HG02970 (cell line): ENCODE measurements at regions not wholly inside any gene's neighbourhood (a gene's known extent, or its start where the extent isn't known, plus 50 kb on each side); places are given as distances from the start of the nearest gene placed in this dataset.
"Not testable (repeated sequence)": the region's sequence is repeated elsewhere in the genome, so short reads cannot be mapped to it uniquely, and the experiment has no call there.

Source experiments
- ATAC-seq: cut with Tn5 transposase; IDR thresholded peaks from one replicate; pipeline ENCODE4 v1.9.1; 2021; ENCODE audit warnings: mild to moderate bottlenecking, moderate library complexity, moderate number of reproducible peaks; ENCODE audit not compliant: unreplicated experiment, low FRiP score

DNA sequence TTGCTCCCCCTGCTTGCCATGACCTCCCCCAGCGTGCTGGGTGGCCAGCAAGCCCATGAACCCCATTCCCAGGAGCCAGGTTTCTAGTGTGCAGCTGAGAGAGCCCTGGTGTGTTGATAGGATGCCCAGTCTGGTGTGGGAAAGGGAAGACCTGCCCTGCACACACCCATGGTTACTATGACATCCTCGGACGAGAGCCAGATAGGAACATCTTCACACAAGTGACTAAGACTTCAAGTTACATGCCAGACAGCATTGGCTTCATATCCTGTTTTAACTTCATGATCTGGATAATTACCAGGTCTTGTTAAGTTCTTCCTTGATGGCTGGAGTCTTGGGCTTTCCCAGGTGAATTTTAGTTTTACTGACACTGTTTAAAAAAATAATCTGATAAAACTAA is 196.6 kb upstream of the EGLN3 start:
- ATAC-seq = no peak

DNA sequence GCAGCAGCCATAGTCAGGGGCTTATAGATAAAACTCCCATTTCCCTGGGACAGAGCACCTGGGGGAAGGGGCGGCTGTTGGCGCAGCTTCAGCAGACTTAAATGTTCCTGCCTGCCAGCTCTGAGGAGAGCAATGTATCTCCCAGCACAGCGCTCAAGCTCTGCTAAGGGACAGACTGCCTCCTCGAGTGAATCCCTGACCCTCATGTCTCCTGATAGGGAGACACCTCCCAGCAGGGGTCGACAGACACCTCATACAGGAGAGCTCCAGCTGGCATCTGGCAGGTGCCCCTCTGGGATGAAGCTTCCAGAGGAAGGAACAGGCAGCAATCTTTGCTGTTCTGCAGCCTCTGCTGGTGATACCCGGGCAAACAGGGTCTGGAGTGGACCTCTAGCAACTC is 189.3 kb upstream of the EGLN3 start:
- not testable (repeated sequence) for ATAC-seq

DNA sequence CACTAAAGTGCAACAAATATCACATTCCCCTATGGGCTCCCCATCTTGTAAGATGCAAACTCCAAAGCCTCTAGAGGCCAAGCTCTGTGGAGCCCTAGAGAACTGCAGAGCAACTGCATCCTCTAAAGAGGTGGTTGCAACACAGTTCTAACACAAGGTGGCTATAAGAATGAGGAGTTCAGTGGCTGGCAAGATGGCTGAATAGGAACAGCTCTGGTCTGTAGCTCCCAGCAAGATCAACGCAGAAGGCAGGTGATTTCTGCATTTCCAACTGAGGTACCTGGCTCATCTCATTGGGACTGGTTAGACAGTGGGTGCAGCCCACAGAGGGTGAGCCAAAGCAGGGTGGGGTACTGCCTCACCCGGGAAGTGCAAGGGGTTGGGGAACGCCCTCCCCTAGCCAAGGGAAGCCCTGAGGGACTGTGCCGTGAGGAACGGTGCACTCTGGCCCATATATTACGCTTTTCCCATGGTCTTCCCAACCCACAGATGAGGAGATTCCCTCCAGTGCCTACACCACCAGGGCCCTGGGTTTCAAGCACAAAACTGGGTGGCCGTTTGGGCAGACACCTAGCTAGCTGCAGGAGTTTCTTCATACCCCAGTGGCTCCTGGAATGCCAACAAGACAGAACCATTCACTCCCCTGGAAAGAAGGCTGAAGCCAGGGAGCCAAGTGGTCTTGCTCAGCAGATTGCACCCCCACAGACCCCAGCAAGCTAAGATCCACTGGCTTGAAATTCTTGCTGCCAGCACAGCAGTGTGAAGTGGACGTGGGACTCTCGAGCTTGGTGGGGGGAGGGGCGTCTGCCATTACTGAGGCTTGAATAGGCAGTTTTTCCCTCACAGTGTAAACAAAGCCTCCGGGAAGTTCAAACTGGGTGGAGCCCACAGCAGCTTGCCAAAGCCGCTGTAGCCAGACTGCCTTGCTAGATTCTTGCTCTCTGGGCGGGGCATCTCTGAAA is 188.6 kb upstream of the EGLN3 start:
- ATAC-seq = not testable (repeated sequence)

DNA sequence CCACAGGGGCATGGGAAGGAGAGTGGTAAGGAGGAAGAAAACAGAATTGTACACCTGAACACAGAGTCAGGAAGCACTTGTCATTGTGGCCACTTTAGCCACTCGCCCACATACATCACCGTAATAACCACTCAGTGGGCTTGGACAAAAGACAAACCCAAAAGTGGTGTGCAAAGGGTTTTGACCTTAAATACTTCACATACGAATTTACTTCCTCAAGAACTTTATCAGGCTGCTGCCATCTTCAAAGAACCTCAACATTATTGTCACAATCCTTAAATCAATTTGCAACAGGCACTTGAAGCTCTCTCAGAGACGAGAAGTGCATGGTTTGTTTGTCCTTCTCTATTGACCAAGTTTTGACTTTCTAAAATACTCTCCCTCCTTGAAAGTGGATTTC is 187.3 kb upstream of the EGLN3 start:
- ATAC-seq = no peak

DNA sequence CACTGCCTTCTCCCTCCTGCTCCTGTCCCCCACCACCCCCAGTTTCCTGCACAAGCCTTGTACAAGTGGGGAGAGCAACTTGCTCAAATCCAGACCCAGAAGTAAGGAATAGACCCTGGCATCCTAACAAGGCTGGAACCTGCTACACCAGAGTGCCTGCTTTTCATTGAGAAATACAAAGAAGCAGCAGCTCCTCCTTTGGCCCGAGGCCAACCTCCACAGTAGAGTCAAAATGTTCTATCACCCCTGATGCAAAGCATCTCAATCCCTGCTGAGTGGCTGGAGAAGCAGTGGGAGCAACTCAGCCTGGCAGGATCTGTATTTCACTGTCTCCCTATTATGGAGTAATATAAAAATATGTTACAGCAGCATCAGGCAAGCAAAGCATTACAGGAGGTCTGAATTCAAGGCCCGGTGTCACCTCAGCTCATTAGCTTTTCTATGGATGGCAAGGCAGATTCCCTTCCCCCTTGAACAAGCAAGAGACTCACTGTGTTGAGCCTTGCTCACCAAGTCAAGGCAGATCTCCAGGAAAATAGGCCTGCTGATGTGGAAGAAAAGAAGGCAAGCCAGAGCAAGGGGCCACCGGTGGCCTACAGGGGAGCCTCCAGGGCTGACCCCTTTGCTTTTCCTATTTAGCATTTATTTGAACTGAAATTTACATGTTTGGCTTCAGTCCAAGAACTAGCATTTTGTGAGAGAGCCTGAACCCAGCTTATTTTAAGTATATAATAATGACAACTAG is 186.3 kb upstream of the EGLN3 start:
- no peak for ATAC-seq

DNA sequence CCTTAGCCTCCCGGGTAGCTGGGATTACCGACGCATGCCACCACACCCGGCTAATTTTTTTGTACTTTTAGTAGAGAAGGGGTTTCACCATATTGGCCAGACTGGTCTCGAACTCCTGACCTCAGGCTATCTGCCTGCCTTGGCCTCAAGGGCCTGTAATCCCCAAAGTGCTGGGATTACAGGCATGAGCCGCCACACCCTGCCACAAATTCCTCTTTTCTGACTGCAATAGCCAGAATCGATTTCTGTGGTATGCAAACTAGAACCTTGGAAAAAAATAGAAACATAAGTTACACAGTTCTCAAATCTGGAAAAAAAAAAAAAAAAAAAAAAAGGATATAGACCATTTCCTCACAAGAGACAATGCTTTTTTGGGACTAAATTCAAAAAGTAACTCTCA is 184.6 kb upstream of the EGLN3 start:
- no peak for ATAC-seq

DNA sequence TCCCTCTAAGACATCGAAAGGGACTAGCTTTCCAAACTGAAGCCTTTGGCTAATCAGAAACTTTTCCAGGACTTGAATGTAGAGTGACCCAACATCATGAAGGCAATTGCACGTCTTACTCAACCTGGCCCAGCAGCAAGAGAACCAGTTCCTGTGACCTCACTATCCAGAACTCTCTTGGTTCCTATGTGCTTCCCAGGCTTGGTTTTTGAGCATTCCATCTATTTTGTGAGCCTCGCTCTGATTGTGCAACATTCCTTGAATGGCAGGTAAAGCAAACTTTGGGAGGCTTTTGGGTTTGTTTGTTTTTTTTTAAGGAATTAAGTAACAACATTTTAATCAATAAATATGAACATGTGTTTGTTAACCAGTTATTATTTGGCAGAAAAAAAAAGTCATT is 183.6 kb upstream of the EGLN3 start:
- no peak for ATAC-seq

DNA sequence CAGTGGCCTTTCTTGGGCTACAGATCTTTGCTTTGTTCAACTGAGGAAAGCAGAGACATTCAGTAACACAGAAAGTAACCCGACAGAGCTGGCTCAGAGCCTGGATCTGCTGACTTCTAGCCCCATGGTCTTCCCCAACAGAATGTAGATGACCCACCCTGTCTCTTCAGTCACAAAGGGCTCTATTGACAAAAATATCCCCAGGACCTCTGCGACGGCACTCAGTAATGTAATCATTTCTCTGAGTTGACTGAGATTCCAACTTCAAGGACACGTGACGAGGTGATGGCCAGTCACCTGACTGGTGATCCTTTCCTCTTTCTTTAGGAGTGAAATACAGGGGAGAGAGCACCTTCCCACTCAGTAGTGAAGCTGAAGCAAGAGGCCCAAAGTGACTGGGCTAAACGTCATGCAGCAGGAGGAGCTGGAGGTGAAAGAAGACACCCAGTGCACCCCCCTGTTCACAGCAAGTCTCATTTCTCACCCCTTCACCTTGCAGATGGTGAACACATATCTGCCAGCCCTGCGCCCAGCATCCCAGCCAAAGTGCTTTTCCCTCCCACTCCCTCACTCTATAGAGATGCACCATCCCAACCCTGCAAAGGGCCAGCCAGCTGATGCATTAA is 179.2 kb upstream of the EGLN3 start:
- no peak for ATAC-seq

DNA sequence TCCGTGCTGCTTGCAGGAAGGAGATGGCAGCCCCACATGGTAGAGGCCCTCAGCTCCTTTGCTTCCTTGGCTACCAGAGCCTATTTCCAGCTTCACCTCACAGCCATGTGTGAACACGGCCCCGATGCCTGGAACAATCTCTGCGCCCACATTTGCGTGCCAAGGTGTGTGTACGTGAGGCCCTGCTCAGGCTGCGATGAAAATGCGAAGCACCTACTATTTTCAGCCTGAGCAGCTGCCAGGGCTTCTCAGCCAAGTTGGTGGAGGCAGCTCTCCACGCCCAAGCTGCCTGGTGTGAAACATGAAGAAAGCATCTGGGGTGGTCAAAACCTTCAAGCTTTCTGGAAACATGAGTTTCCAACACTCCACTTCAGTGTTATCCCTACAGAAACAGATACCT is 177.8 kb upstream of the EGLN3 start:
- no peak for ATAC-seq

DNA sequence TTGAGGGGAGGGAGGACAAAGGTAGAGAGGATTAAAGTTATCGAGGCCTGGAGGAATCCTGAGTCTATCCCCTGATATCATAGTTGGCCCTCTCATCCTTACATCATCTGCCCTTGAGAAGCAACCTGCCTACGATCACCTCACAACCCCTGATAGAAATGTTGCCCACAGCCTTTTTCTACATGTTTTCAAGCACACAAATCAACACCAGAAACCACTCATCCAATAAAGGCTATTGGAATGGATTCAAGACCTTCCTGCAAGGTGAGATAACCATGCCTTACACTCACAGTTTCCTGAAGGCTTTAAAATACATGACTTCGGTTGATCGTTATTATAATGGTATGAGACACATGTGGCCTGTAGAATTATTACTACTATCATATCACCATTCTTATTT is 175.7 kb upstream of the EGLN3 start:
- no peak for ATAC-seq

DNA sequence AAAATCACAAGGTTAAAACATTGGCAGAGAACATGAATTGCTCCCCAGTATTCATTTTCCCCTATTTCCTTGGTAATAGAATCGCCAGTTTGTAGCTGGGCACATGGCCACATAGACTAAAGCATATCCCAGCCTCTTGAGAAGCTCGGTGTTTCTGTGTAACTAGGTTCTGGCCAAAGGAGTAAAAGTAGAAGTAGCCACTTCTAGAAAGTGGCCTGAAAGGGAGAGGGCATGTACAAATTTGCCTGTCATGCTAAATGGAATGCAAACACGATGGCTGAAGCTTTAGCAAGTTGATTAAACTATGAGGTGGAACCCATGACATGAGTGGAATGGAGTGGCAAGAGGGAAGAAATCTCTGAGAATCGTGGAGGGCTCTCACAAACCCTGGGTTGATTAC is 173.7 kb upstream of the EGLN3 start:
- no peak for ATAC-seq

DNA sequence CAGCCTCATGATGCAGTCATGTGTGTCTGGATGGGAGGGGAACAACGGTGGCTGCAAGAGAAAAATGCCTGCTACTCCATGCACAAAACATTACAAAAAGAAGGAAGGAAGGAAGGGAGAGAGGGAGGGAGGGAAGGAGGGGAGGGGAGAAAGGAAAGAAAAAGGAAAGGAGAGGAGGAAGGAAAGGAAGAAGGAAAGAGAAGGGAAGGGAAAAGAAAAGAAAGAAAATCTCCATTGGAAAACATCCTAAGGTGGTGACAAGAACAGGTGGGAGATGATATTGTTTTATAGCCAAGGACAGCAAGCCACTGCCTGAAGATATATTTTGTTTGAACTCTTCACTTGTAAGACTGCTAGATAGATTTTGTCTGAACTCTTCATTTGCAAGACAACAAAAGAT is 171.8 kb upstream of the EGLN3 start:
- no peak for ATAC-seq

DNA sequence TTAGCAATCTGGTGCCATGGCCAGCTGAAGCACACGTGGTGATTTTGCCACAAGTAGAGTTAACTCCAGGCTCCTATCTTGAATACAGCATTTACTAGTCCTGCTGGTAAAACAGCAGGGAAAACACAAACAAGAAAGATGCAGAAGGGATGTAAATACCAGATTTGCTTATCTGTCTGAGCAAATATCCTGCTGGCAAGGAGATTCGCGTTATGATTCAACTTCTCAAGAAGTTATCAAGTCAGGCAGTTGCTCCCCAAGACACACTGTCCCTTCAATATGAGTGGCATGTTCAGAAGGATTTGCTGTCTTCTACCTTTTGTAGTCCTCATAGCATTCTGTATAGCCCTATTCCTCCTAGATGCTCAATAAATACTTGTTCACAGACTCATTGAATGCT is 171.2 kb upstream of the EGLN3 start:
- no peak for ATAC-seq

DNA sequence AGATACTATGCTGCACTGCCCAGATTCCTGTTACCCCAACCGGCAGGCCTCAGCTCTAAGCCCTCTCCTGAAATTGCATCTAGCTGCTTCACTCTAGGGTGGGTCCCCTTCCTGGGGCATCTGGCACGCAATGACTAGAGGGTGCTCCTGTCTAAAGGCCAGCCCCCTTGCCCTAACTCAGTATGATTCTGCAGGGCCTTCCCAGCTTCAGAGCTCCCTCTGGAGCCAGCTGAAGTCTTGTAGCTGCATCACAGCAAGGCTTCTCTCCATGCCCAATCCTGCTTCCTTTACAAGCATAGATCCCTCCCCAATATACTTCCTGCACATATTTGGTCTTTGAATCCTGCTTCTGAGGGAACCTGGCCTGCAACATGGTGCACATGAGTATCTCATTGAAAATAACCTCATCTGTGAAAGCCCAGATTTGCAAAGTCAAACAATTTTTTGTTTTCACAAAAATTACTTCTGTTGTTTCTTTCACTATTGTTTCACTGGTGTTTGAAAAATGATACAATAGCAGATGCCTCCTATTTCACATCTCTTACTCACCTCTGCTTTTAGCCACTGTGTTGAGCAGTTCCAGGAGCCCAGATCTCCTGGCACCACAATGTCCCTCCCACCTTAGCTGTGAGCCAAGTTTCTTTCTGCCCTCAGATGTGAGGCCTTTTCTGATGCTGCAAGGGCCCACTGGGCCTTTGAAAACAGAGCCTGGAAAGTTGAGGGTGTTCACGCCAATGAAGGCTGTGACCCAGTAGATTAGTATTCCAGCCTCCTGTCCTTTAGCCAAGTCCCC is 169.5 kb upstream of the EGLN3 start:
- no peak for ATAC-seq

DNA sequence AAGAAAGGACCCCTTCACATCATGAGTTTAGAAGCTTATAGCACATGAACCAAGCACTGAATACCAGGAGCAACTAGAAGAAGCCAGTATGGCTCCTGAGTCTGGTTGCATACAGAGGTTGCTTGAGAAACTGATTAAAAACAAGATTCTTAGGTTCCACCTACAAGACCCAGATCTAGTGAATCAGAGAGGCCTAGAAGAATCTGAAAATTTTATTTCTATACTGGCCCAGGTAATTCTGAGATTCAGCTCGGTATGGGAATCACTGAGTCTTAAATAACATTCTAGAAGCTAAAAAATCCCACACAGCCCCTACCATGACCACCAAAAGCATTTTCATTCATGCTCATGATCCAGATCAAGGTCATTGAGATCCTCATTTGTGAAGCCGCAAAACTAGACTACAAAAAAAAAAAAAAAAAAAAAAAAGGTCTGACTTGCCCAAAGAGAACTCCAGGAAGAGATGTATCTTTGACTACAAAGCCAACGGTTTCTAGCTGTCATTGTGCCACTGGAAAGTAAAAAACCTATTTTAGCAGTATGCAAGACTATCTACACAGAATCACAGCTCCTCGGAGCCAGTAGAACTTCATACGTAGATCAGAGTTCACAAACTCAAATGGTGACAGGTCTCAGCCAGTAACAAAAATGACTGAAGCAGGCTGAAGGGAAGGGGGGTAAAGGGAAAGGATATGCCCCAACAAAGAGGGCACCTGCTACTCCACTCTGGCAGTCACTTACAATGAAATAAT is 168.4 kb upstream of the EGLN3 start:
- ATAC-seq = no peak

DNA sequence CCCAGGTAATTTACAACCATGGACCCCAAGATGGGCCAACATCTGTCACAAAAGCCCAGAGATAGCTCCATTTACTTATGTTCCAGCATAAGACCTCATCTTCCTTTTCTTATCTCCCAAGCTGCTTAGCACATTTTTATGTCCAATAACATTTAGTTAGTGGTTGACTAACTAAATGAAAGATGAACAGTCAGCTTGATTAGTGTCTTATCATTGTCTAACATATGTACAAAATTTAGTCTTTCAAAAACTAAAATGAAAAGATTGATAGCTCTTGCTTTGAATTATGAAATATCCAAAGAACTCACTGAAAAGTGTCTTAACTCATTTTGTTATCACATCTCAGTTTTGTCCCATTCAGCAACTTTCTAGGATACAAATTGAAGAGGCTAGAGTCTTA is 163.1 kb upstream of the EGLN3 start:
- no peak for ATAC-seq

DNA sequence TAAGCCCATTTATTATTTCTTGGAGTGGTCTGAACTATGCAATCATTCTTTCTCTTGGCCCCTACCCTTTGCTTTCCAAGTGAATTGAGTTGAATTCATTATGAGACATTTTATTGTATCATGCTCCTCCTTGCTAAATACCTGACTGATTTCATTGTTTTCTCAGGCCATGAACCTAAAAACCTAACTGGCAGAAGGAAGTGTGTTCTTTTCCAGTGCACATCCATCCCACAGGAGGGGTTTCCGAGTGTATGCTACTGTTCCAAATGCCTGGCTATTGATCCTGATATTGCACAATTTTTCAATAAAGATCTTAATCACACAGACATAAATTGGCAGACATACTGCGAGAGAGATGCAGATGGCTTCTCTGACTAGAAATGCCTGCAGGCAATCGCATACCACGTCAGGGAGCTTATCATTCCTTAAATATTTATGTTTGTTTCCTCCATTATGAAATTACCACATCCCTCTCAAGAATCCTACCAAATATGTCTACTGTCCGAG is 162.2 kb upstream of the EGLN3 start:
- ATAC-seq = no peak

DNA sequence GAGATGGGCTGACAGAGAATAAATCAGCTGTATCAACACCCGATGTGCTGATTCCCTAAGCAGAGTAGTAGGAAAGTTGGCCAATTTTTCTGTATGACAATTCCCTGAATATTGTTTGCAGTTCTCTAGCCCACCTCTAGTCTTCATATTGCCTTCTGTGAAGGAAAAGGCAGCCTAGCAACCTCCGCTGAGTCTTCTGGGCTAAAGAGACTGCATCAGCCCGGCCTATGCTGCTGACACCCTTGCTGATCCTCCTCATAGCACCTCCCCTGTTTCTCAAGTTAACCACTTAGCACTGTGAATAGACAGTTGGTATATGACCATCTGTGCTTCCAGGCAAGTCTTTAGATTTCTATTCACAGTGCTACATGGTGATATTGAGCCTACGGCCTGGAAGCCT is 161.1 kb upstream of the EGLN3 start:
- no peak for ATAC-seq

DNA sequence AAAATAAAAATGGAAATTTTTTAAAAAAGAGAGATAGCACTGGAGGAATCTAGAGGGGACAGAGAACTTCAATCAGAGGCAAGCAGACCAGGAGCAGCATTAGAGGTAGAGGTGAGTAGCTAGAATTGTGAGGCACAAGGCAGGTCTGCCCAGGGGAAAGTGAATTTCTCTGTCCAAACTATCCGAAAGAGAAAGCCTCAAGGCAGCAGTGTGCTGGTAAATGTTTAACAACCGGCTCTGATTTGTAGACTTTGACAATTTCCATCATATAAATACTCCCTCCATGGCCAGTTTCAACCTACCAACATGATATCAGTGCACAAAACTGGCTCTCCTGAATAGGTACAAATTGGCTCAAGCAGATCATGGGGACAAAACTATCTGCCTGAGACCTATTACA is 160.6 kb upstream of the EGLN3 start:
- no peak for ATAC-seq

DNA sequence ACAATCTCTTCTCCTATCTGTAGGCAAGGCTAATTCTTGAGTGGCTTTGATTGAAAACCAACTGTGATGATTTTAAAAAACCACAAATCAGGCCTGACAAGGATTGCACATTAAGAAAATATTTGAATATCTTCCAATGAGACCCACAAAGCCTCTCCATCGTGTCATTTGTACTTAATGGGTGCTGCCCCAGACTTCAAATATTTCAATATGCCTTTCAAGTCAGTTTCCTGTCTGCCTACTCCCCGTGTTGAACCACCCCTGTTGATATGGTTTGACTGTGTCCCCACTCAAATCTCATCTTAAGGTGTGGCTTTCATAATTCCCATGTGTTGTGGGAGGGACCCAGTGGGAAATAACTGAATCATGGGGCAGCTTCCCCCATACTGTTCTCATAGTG is 159.7 kb upstream of the EGLN3 start:
- no peak for ATAC-seq
